Fibroblast of the aortic adventitia (primary cell): ENCODE measurements at regions not wholly inside any gene's neighbourhood (a gene's known extent, or its start where the extent isn't known, plus 50 kb on each side); places are given as distances from the start of the nearest gene placed in this dataset.

Experiments
- DNase-seq: peaks from one replicate; pipeline ENCODE4 v3.0.0-alpha.2; 2010; ENCODE audit warnings: low read depth
- H3K4me3 ChIP-seq: 2 replicates; pipeline ENCODE4 v1.5.1; 2011; ENCODE audit warnings: low read depth, mild to moderate bottlenecking, control low read depth, low read length, moderate library complexity
- CTCF ChIP-seq: IDR thresholded peaks from 2 replicates; pipeline ENCODE4 v1.5.1; 2011; ENCODE audit warnings: mild to moderate bottlenecking, low read length, control low read depth, inconsistent platforms; ENCODE audit not compliant: insufficient read depth

DNA sequence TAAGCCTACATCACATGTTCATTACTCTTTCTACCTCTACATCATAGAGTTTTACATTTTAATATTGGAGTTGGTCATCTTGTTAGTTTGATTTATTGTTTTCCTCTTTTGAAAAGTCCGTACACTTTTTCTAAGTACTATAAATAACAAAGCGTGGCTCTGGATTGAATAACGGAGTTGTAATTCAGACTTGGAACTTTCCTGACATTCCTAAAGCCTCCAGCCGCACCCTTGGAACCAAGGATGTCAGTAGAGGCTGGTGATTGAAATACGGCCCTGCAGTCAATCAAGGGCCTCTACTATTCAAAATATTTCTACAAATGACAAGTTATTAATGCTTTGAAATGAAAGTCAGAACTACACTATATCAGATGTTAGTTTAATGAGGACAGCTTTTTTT lies 301.9 kb upstream of the TBX18 start:
- no peak for TF ChIP-seq CTCF
- H3K4me3 ChIP-seq: no peak overlapping the region
- no peak for DNase-seq

GRCh38 chr6:85065831-85066230 lies 301.4 kb upstream of the TBX18 start:
- H3K4me3 ChIP-seq: no peak overlapping the region
- no peak for TF ChIP-seq CTCF
- DNase-seq: no peak

GRCh38 chr6:85063611-85064010 lies 299.2 kb upstream of the TBX18 start:
- H3K4me3 ChIP-seq: no peak overlapping the region
- TF ChIP-seq CTCF: no peak
- no peak for DNase-seq

GRCh38 chr6:85062884-85063283 lies 298.5 kb upstream of the TBX18 start:
- no peak overlapping the region for H3K4me3 ChIP-seq
- DNase-seq: no peak
- no peak for TF ChIP-seq CTCF

GRCh38 chr6:85058806-85059205 lies 294.4 kb upstream of the TBX18 start:
- DNase-seq: no peak
- TF ChIP-seq CTCF: no peak
- no peak overlapping the region for H3K4me3 ChIP-seq

- TF ChIP-seq CTCF: no peak
- no peak overlapping the region for H3K4me3 ChIP-seq
- no peak for DNase-seq
Observed at GRCh38 chr6:85050149-85050548, 285.8 kb upstream of the TBX18 start.

GRCh38 chr6:85049282-85049681 lies 284.9 kb upstream of the TBX18 start:
- DNase-seq: peak; percentile 27
- TF ChIP-seq CTCF: no peak
- H3K4me3 ChIP-seq: no peak overlapping the region
